Activated naive CD8-positive, alpha-beta T cell treated with anti-CD3 and anti-CD28 coated beads, Interleukin-2, amount 50 U/mL, for 16 hours (primary cell): ENCODE measurements at regions not wholly inside any gene's neighbourhood (a gene's known extent, or its start where the extent isn't known, plus 50 kb on each side); places are given as distances from the start of the nearest gene placed in this dataset.
"Not testable (repeated sequence)": the region's sequence is repeated elsewhere in the genome, so short reads cannot be mapped to it uniquely, and the experiment has no call there.

Source experiments
- DNase-seq: peaks from one replicate; pipeline ENCODE4 v3.0.0-alpha.2; 2020; ENCODE audit warnings: low read depth, low spot score

GRCh38 chr22:22168941-22169867, 75.4 kb upstream of the VPREB1 start:
- DNase-seq = no peak

GRCh38 chr22:22168190-22168940, 76.2 kb upstream of the VPREB1 start:
- no peak for DNase-seq

DNA sequence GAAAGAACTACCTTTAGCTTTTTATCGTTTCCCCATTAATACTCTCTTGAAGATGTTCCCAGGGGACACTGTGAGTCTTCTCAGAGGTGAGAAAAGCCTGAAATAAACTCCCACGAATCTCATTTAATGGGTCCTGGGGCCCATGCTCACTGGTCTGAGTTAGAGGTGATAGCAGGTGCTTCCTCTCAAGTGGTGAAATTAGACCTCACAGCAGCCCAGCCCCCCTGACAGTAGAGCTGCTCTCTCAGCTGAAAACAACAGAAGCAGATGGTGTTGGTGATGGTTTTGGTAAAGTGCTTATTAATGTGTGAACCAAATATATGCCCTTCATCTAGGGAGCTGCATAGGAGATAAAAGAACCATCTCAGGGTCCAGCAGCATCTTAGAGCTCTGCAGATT, 76.8 kb upstream of the VPREB1 start:
- DNase-seq = no peak

DNA sequence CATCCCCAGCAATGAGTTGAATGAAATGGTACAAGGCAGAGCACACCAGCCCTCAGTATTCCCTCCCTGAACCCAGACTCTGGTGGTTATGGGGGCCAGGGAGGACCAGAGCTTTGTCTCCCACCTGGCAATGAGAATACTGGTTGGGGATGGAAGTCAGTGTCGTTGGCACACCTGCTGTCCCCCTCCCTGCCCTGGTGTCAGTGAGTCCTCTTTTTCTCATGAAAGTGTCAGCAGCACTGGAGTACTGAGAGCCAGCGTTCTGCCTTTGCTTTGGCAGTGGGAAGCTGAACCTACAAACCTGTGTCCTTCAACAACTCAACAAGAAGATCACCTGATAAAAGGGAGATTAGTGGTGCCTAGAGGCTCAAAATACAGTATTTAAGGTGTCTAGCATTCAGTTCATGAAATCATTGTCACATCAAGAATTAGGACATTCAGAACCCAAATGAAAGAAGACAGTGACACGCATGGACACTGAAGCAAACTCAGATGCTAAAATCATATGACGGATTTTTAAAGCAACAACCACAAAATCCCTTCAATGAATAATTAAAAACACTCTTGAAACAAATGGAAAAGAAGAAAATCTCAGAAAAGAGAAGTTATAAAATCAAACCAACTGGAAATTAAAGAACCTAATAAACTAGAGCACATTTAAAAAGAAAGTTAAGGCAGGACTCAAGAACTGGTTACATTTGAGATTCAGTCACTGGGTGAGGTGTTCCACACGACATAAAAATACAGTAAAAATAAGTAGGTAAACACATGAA, 77.5 kb upstream of the VPREB1 start:
- DNase-seq = no peak

- DNase-seq = no peak
Observed at GRCh38 chr22:22165936-22166710, 78.5 kb upstream of the VPREB1 start.

- DNase-seq = no peak
Observed at GRCh38 chr22:22164541-22165272, 79.9 kb upstream of the VPREB1 start.

DNA sequence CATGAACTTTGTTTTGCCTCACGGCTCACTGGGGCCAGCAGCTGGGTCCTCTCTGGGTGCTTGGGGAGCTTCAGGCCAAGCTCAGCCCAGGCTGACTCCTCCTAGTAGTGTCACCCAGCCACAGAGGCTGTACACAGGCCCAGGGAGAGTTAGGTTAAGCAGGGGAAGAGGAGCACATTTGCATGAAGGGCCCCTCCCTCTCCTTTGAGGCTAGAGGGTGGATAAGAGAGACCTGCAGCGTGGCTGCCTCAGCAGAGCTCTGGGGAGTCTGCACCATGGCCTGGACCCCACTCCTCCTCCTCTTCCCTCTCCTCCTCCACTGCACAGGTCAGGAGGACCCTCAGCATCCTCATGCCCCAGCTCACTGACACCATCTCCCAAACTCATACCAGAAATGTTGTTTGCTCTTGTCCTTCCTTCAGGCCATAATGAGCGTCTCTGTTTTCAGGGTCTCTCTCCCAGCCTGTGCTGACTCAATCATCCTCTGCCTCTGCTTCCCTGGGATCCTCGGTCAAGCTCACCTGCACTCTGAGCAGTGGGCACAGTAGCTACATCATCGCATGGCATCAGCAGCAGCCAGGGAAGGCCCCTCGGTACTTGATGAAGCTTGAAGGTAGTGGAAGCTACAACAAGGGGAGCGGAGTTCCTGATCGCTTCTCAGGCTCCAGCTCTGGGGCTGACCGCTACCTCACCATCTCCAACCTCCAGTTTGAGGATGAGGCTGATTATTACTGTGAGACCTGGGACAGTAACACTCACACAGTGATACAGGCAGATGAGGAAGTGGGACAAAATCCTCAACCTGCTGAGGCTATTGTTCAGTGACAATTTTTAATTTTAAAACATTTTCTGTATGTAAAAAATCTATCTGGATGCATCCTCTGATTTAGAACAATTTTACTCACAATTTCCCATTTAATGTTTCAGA, 82.4 kb upstream of the VPREB1 start:
- DNase-seq = no peak

DNA sequence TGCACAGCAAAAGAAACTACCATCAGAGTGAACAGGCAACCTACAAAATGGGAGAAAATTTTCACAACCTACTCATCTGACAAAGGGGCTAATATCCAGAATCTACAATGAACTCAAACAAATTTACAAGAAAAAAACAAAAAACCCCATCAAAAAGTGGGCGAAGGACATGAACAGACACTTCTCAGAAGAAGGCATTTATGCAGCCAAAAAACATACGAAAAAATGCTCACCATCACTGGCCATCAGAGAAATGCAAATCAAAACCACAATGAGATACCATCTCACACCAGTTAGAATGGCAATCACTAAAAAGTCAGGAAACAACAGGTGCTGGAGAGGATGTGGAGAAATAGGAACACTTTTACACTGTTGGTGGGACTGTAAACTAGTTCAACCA, 83.8 kb upstream of the VPREB1 start:
- not testable (repeated sequence) for DNase-seq

DNA sequence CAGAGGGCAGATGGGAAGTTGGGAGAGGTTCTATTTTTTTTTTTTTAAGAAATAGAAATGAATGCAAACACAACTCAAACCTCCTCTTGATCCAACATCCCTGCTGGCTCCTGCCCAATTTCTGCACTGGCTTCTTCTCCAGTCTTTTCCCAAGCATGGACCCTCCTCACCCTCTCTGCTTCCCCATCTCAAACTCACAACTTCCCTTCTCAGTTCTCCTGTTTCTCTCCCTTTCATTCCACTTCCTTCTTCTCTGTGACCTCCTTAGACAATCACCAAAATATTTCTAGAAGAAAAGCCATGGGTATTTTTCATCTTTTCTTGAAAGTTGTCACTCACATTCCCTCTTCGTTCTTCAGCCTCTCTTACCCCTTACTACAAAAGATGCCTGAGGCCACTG, 85.2 kb upstream of the VPREB1 start:
- DNase-seq = no peak

- DNase-seq = no peak
Observed at GRCh38 chr22:22158965-22159364, 85.6 kb upstream of the VPREB1 start.

DNA sequence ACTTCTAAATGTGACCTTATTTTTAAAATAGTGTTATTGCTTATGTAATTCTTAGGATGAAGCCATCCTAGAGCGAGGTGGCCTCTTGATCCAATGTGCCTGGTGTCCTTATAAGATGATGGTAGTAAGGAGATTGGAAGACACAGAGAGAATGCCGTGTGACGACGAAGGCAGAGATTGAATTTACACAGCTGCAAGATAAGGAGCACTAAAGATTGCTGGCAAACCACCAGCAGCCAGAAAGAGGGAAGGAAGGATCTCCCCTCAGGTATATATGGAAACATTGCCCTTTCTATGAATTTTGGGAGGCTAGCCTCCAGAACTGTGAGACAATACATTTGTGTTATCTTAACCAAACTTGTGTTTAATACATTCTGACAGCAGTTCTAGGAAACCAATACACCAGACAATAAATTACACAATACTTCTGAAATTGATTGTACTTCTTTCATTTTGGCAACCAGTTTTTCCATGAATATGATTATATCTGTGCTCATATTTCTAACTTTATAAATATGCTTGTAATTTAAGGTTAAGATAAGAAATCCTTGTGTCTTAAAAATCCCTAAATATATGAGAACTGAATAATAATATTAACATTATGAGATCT, 86.3 kb upstream of the VPREB1 start:
- no peak for DNase-seq

DNA sequence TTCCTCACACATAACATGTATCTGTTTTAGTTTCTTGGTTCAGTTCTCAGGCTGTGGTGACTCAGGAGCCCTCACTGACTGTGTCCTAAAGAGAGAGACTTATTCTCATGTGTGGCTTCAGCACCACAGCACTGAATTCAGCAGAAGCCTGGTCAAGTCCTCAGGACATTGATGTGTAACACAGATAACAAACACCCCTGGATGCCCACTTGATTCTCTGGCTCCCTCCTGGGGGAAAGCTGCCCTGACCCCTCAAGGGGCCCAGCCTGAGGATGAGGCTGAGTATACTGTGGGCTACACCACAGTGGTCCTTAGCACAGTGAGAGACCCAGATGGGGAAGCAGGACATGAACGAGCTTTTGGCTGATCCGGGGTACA, 87.2 kb upstream of the VPREB1 start:
- DNase-seq = no peak

- peak; percentile 16 for DNase-seq
Observed at GRCh38 chr22:22156716-22157347, 87.8 kb upstream of the VPREB1 start.

DNA sequence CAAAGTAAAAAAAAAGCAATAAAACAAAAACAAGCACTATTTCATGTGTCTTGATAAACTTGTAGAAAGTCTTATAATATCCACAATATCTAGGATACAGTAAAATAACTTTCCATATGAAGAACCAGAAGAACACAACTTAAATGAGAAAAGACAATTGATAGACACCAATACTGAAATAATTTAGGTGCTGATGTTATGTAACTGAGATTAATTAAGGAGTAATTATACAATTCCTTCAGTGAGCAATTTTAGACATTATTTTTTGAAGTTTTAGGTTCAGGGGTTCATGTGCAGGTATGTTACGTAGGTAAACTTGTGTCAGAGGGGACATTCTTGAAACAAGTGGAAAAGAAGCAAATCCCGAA, 88.3 kb upstream of the VPREB1 start:
- no peak for DNase-seq

DNA sequence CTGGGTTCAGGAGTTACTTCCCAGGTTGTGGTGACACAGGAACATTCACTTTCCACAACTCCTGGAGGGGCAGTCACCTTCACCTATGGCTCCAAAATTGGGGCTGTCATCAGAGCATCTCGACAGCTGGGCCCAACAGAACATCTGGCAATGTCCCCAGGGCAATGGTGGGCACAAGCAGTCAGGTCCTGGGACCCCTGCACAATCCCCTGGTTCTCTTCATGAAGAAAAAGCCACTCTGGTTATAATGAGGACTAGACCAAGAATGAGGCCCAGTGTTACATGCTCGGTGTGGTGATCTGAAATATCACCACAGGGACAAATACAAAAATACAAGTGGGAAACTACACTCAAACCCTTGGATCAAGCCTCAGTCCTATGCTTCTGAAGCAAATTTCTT, 89.0 kb upstream of the VPREB1 start:
- DNase-seq = no peak

DNA sequence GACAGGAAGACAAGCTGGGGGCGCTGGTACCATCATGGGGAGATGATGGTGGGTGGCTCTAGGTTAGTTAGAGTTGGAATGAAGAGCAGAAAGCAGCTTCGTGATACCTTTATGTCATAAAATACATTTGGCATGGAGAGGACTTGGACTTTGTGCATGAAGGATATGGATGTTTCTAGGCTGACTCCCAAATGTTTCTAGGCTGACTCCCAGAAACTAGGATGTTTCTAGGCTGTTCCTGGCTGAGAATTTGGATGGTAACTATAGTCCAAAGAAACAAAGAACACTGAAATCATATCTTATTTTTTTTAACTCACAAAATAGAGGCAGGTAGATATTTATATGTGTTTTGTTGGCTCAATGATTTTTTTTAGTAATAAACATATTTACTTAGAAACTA, 89.4 kb upstream of the VPREB1 start:
- DNase-seq = no peak

DNA sequence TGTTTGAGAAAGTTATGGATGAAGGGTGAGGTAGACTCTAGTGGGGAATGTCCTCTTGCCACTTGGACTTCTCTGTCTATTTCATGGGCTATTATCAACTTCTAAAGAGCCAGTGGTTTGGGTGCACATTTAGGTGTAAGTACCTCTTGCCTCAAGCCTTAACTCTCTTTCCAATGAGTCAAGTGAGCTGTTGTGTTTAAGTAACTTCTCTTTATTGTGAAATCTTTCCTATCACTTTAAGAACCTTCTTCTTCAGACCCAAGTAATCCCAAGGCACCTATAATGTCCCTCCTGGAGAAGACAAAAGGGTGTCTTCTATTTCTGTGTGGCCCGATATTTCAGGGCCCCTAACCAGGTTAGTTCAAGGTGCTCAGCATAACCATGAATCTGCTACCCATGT, 90.5 kb upstream of the VPREB1 start:
- DNase-seq = no peak

DNA sequence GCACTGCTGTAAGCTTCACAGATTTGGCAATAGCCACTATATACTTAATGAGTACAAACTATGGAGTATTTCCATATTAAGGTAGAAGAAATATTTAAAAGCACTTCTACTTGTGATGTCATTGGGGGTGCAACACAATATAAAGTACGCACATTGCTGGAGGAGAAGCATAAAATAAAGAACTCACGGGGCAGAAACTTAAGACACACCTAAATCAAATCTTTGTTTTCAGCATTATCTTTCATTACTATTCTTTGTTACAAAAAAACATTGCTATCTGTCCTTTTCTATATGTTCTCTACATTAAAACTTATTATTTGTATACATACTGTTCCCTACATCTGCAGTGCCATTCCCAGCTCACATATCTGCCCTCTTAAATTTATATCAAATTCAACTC, 93.3 kb upstream of the VPREB1 start:
- DNase-seq = no peak

GRCh38 chr22:22150457-22150856, 94.1 kb upstream of the VPREB1 start:
- no peak for DNase-seq
